GM23338 (cell line): ENCODE measurements at regions not wholly inside any gene's neighbourhood (a gene's known extent, or its start where the extent isn't known, plus 50 kb on each side); places are given as distances from the start of the nearest gene placed in this dataset.
"Not testable (repeated sequence)": the region's sequence is repeated elsewhere in the genome, so short reads cannot be mapped to it uniquely, and the experiment has no call there.

Experiments used
- ATAC-seq: fragments of 200-7000 bp; cut with Tn5 transposase; 3 replicates; pipeline ENCODE4 v1.9.1; 2020
- DNase-seq: peaks from one replicate; pipeline ENCODE4 v3.0.0-alpha.2; 2015; ENCODE audit warnings: low spot score
- H2AFZ ChIP-seq: fragments of 200-600 bp; sonication (generic); 2 replicates; pipeline ENCODE4 v1.8.0; 2016; ENCODE audit warnings: antibody characterized with exemption, mild to moderate bottlenecking, moderate library complexity
- H3F3A ChIP-seq: fragments of 200-600 bp; sonication (generic); replicated peaks from 2 replicates; pipeline ENCODE4 v1.8.0; 2017; ENCODE audit warnings: antibody characterized with exemption, mixed run types, low read depth
- H3K27ac ChIP-seq: fragments of 200-600 bp; sonication (generic); 2 replicates; pipeline ENCODE4 v1.6.1; 2016; ENCODE audit warnings: low read depth
- H3K27me3 ChIP-seq: fragments of 200-600 bp; sonication (generic); 2 replicates; pipeline ENCODE4 v1.8.0; 2016; ENCODE audit warnings: mild to moderate bottlenecking, mixed run types, moderate library complexity; ENCODE audit not compliant: insufficient read depth
- H3K36me3 ChIP-seq: fragments of 200-600 bp; sonication (generic); 2 replicates; pipeline ENCODE4 v1.8.0; 2016; ENCODE audit warnings: mild to moderate bottlenecking; ENCODE audit not compliant: insufficient read depth
- H3K4me1 ChIP-seq: fragments of 200-600 bp; sonication (generic); 2 replicates; pipeline ENCODE4 v1.8.0; 2016; ENCODE audit warnings: mild to moderate bottlenecking, moderate library complexity; ENCODE audit not compliant: insufficient read depth
- H3K4me2 ChIP-seq: fragments of 200-600 bp; sonication (generic); 2 replicates; pipeline ENCODE4 v1.7.1; 2017; ENCODE audit warnings: mixed run types
- H3K4me3 ChIP-seq: fragments of 200-600 bp; sonication (generic); 2 replicates; pipeline ENCODE4 v1.6.1; 2016; ENCODE audit warnings: mixed run types
- H3K79me2 ChIP-seq: fragments of 200-600 bp; sonication (generic); replicated peaks from 2 replicates; pipeline ENCODE4 v1.8.0; 2017; ENCODE audit warnings: mild to moderate bottlenecking; ENCODE audit not compliant: insufficient read depth
- H3K9me2 ChIP-seq: fragments of 200-600 bp; sonication (generic); 2 replicates; pipeline ENCODE4 v1.8.0; 2017; ENCODE audit not compliant: insufficient read depth
- H4K20me1 ChIP-seq: fragments of 200-600 bp; sonication (generic); replicated peaks from 2 replicates; pipeline ENCODE4 v1.8.0; 2017; ENCODE audit warnings: mild to moderate bottlenecking; ENCODE audit not compliant: insufficient read depth
- H3K27ac Mint-ChIP-seq: 2 replicates; pipeline ENCODE4 v1.8.0; 2020; ENCODE audit warnings: inconsistent platforms, mild to moderate bottlenecking, moderate library complexity, mixed read lengths
- H3K27me3 Mint-ChIP-seq: 3 replicates; pipeline ENCODE4 v1.8.0; 2022; ENCODE audit warnings: low read depth, mild to moderate bottlenecking, moderate library complexity, mixed read lengths, inconsistent platforms; ENCODE audit not compliant: insufficient read depth, poor library complexity
- H3K36me3 Mint-ChIP-seq: 3 replicates; pipeline ENCODE4 v1.8.0; 2021; ENCODE audit warnings: low read depth, mild to moderate bottlenecking, inconsistent platforms, moderate library complexity, mixed read lengths
- H3K4me1 Mint-ChIP-seq: 3 replicates; pipeline ENCODE4 v1.8.0; 2020; ENCODE audit warnings: mild to moderate bottlenecking, inconsistent platforms, mixed read lengths
- H3K4me3 Mint-ChIP-seq: 3 replicates; pipeline ENCODE4 v1.8.0; 2021; ENCODE audit warnings: moderate library complexity, mild to moderate bottlenecking, inconsistent platforms, mixed read lengths
- H3K9me3 Mint-ChIP-seq: 3 replicates; pipeline ENCODE4 v1.8.0; 2020; ENCODE audit warnings: moderate library complexity, mild to moderate bottlenecking, inconsistent platforms, mixed read lengths
- EZH2 ChIP-seq: fragments of 200-600 bp; sonication (generic); IDR thresholded peaks from one replicate; pipeline ENCODE4 v1.8.0; 2017; ENCODE audit warnings: antibody characterized with exemption, mild to moderate bottlenecking, low read depth; ENCODE audit not compliant: unreplicated experiment
- EZH2phosphoT487 ChIP-seq: fragments of 200-600 bp; sonication (generic); IDR thresholded peaks from one replicate; pipeline ENCODE4 v1.8.1; 2018; ENCODE audit warnings: antibody characterized with exemption; ENCODE audit not compliant: unreplicated experiment
- JUNB ChIP-seq: IDR thresholded peaks from one replicate; pipeline ENCODE4 v1.6.1; 2016; ENCODE audit warnings: antibody characterized with exemption; ENCODE audit not compliant: unreplicated experiment
- NANOG ChIP-seq: IDR thresholded peaks from 2 replicates; pipeline ENCODE4 v1.6.1; 2016; ENCODE audit warnings: antibody characterized with exemption, borderline replicate concordance
- POLR2AphosphoS5 ChIP-seq: IDR thresholded peaks from 2 replicates; pipeline ENCODE4 v1.6.1; 2016; ENCODE audit warnings: antibody characterized with exemption, low read depth
- STAT1 ChIP-seq: IDR thresholded peaks from one replicate; pipeline ENCODE4 v1.6.1; 2016; ENCODE audit warnings: antibody characterized with exemption; ENCODE audit not compliant: unreplicated experiment
- ZNF114 ChIP-seq: fragments of 250-450 bp; sonication (Bioruptor Pico); IDR thresholded peaks from 2 replicates; pipeline ENCODE4 v1.5.0; 2020; ENCODE audit warnings: mild to moderate bottlenecking, moderate library complexity
- ZNF331 ChIP-seq: fragments of 250-450 bp; sonication (Bioruptor Pico); IDR thresholded peaks from 2 replicates; pipeline ENCODE4 v1.5.0; 2020; ENCODE audit warnings: low read depth, mild to moderate bottlenecking, moderate library complexity
- TF ChIP-seq, protein P1 (sequence below): IDR thresholded peaks from 2 replicates; pipeline ENCODE4 v1.6.1; 2016; ENCODE audit warnings: antibody characterized with exemption
- TF ChIP-seq, protein P2 (sequence below): fragments of 250-450 bp; sonication (Bioruptor Pico); IDR thresholded peaks from 2 replicates; pipeline ENCODE4 v1.5.0; 2020; ENCODE audit warnings: mild to moderate bottlenecking, moderate library complexity
- TF ChIP-seq, protein P3 (sequence below), 2 experiments: fragments of 200-600 bp in 1 of 2; sonication (generic) in 1 of 2; conservative IDR thresholded peaks; 2 replicates each; pipeline versions ENCODE4 v1.5.1 to v1.6.1; 2016 to 2017; ENCODE audit warnings: antibody characterized with exemption in 2 of 2, low read depth in 2 of 2, mild to moderate bottlenecking in 2 of 2, moderate library complexity in 1 of 2

DNA sequence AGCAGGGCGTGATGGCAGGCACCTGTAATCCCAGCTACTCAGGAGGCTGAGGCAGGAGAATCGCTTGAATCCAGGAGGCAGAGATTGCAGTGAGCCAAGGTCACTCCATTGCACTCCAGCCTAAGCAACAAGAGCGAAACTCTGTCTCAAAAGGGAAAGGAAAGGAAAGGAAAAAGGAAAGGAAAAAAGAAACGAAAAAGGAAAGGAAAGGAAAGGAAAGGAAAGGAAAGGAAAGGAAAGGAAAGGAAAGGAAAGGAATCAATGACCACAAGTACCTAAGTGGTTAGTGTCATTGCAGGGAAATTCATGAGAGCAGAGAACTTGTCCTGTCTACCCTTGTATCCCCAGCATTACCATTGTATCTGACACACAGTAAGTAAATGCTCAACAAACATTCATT is 195.7 kb upstream of the TENT5A start:
- not testable (repeated sequence) for DNase-seq, H3K9me2 ChIP-seq, ATAC-seq, H3K36me3 ChIP-seq, H3K4me2 ChIP-seq, H2AFZ ChIP-seq, H3K4me1 ChIP-seq, H4K20me1 ChIP-seq, H3K27me3 ChIP-seq, H3K27ac Mint-ChIP-seq, H3K9me3 Mint-ChIP-seq, H3F3A ChIP-seq, H3K36me3 Mint-ChIP-seq, H3K79me2 ChIP-seq, H3K27me3 Mint-ChIP-seq, H3K4me3 ChIP-seq, H3K27ac ChIP-seq, H3K4me1 Mint-ChIP-seq, H3K4me3 Mint-ChIP-seq

DNA sequence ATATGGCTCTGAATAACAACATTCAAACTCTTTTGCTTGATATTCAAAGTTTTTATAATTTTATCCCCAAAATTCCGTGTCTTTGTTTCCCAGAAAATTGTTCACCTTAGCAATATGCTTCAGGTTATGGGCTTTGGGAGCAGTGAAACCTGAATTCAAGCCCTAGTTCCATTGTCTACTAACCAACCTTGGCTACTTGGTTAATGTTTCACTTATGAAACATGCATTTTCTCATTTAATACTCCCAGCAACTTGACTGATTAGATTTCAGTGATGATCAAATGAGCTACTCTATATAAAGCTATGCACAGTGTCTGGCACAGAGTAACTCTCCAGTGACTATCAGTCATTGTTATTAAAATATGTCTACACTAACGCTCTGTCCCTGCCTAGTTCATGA is 192.2 kb upstream of the TENT5A start:
- Mint-ChIP-seq H3K4me1 (peaks cover 16% of the 10 kb centered on the region), H3K4me3 (no peak overlapping the region), H3K27ac (no peak overlapping the region), H3K27me3 (no peaks in the 10 kb centered on the region), H3K9me3 (no peaks in the 10 kb centered on the region), H3K36me3 (no peaks in the 10 kb centered on the region)
- Histone ChIP-seq H3K4me2 (no peak overlapping the region), H3K27ac (no peak overlapping the region), H3K27me3 (no peaks in the 10 kb centered on the region), H3K4me3 (no peak overlapping the region), H3K79me2 (no peaks in the 10 kb centered on the region), H4K20me1 (no peaks in the 10 kb centered on the region), H3K4me1 (peaks cover 3% of the 10 kb centered on the region), H3F3A (no peaks in the 10 kb centered on the region), H3K9me2 (no peaks in the 10 kb centered on the region), H2AFZ (no peak overlapping the region), H3K36me3 (no peaks in the 10 kb centered on the region)
- no peak for DNase-seq
- ATAC-seq: no peak
- TF ChIP-seq EZH2 (no peak), NANOG (no peak), JUNB (no peak), STAT1 (no peak), ZNF114 (CRISPR knock-in tag) (no peak), POLR2AphosphoS5 (no peak), ZNF331 (CRISPR knock-in tag) (no peak), EZH2phosphoT487 (no peak)
- TF ChIP-seq, protein P1, sequence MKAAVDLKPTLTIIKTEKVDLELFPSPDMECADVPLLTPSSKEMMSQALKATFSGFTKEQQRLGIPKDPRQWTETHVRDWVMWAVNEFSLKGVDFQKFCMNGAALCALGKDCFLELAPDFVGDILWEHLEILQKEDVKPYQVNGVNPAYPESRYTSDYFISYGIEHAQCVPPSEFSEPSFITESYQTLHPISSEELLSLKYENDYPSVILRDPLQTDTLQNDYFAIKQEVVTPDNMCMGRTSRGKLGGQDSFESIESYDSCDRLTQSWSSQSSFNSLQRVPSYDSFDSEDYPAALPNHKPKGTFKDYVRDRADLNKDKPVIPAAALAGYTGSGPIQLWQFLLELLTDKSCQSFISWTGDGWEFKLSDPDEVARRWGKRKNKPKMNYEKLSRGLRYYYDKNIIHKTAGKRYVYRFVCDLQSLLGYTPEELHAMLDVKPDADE: no peak
- TF ChIP-seq, protein P2, sequence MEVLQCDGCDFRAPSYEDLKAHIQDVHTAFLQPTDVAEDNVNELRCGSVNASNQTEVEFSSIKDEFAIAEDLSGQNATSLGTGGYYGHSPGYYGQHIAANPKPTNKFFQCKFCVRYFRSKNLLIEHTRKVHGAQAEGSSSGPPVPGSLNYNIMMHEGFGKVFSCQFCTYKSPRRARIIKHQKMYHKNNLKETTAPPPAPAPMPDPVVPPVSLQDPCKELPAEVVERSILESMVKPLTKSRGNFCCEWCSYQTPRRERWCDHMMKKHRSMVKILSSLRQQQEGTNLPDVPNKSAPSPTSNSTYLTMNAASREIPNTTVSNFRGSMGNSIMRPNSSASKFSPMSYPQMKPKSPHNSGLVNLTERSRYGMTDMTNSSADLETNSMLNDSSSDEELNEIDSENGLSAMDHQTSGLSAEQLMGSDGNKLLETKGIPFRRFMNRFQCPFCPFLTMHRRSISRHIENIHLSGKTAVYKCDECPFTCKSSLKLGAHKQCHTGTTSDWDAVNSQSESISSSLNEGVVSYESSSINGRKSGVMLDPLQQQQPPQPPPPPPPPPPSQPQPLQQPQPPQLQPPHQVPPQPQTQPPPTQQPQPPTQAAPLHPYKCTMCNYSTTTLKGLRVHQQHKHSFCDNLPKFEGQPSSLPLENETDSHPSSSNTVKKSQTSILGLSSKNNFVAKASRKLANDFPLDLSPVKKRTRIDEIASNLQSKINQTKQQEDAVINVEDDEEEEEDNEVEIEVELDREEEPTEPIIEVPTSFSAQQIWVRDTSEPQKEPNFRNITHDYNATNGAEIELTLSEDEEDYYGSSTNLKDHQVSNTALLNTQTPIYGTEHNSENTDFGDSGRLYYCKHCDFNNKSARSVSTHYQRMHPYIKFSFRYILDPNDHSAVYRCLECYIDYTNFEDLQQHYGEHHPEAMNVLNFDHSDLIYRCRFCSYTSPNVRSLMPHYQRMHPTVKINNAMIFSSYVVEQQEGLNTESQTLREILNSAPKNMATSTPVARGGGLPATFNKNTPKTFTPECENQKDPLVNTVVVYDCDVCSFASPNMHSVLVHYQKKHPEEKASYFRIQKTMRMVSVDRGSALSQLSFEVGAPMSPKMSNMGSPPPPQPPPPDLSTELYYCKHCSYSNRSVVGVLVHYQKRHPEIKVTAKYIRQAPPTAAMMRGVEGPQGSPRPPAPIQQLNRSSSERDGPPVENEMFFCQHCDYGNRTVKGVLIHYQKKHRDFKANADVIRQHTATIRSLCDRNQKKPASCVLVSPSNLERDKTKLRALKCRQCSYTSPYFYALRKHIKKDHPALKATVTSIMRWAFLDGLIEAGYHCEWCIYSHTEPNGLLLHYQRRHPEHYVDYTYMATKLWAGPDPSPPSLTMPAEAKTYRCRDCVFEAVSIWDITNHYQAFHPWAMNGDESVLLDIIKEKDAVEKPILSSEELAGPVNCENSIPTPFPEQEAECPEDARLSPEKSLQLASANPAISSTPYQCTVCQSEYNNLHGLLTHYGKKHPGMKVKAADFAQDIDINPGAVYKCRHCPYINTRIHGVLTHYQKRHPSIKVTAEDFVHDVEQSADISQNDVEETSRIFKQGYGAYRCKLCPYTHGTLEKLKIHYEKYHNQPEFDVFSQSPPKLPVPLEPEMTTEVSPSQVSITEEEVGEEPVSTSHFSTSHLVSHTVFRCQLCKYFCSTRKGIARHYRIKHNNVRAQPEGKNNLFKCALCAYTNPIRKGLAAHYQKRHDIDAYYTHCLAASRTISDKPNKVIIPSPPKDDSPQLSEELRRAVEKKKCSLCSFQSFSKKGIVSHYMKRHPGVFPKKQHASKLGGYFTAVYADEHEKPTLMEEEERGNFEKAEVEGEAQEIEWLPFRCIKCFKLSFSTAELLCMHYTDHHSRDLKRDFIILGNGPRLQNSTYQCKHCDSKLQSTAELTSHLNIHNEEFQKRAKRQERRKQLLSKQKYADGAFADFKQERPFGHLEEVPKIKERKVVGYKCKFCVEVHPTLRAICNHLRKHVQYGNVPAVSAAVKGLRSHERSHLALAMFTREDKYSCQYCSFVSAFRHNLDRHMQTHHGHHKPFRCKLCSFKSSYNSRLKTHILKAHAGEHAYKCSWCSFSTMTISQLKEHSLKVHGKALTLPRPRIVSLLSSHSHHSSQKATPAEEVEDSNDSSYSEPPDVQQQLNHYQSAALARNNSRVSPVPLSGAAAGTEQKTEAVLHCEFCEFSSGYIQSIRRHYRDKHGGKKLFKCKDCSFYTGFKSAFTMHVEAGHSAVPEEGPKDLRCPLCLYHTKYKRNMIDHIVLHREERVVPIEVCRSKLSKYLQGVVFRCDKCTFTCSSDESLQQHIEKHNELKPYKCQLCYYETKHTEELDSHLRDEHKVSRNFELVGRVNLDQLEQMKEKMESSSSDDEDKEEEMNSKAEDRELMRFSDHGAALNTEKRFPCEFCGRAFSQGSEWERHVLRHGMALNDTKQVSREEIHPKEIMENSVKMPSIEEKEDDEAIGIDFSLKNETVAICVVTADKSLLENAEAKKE (CRISPR knock-in tag): no peak
- TF ChIP-seq, protein P3, sequence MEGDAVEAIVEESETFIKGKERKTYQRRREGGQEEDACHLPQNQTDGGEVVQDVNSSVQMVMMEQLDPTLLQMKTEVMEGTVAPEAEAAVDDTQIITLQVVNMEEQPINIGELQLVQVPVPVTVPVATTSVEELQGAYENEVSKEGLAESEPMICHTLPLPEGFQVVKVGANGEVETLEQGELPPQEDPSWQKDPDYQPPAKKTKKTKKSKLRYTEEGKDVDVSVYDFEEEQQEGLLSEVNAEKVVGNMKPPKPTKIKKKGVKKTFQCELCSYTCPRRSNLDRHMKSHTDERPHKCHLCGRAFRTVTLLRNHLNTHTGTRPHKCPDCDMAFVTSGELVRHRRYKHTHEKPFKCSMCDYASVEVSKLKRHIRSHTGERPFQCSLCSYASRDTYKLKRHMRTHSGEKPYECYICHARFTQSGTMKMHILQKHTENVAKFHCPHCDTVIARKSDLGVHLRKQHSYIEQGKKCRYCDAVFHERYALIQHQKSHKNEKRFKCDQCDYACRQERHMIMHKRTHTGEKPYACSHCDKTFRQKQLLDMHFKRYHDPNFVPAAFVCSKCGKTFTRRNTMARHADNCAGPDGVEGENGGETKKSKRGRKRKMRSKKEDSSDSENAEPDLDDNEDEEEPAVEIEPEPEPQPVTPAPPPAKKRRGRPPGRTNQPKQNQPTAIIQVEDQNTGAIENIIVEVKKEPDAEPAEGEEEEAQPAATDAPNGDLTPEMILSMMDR (conservative IDR thresholded peaks at IDR 0.05; ENCODE audit: low read depth in 2 of 2): no peak
